Uterus (tissue), 2 donors: ENCODE measurements at regions not wholly inside any gene's neighbourhood (a gene's known extent, or its start where the extent isn't known, plus 50 kb on each side); places are given as distances from the start of the nearest gene placed in this dataset.

Source experiments
- POLR2A ChIP-seq, 2 donors: fragments of 450-650 bp; IDR thresholded peaks; one replicate each; pipeline ENCODE4 v1.6.1; 2016; ENCODE audit warnings: antibody characterized with exemption in 2 of 2, mild to moderate bottlenecking in 1 of 2, moderate library complexity in 1 of 2
- TF ChIP-seq, protein P1 (sequence below), 4 experiments: fragments of 200-600 bp in 2 of 4; fragments of 450-650 bp in 2 of 4; sonication (generic) in 2 of 4; IDR thresholded peaks; one replicate each; pipeline ENCODE4 v1.5.1; 2016 to 2019; ENCODE audit warnings: antibody characterized with exemption in 4 of 4, mild to moderate bottlenecking in 2 of 4, moderate library complexity in 1 of 4

DNA sequence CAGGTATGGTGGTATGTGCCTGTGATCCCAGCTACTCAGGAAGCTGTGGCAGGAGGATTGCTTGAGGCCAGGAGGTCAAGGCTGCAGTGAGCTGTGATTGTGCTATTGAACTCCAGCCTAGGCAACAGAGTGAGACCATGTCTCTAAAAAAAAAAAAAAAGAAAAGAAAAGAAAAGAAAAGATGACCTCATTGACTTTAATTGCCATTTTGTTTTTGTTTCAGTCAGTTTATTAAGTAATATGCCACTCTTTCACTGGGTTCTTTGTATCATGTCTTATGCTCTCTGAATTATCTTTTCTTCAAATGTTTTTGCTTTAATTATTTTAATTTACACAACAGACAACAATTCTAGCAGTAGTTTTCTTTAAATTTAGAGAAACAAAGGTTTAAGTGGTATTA is 293.8 kb downstream of the TSHZ3 start:
- TF ChIP-seq, protein P1, sequence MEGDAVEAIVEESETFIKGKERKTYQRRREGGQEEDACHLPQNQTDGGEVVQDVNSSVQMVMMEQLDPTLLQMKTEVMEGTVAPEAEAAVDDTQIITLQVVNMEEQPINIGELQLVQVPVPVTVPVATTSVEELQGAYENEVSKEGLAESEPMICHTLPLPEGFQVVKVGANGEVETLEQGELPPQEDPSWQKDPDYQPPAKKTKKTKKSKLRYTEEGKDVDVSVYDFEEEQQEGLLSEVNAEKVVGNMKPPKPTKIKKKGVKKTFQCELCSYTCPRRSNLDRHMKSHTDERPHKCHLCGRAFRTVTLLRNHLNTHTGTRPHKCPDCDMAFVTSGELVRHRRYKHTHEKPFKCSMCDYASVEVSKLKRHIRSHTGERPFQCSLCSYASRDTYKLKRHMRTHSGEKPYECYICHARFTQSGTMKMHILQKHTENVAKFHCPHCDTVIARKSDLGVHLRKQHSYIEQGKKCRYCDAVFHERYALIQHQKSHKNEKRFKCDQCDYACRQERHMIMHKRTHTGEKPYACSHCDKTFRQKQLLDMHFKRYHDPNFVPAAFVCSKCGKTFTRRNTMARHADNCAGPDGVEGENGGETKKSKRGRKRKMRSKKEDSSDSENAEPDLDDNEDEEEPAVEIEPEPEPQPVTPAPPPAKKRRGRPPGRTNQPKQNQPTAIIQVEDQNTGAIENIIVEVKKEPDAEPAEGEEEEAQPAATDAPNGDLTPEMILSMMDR (IDR thresholded peaks at IDR 0.05): no peak
- TF ChIP-seq POLR2A (IDR thresholded peaks at IDR 0.05): no peak
